H1 (cell line): ENCODE measurements at regions not wholly inside any gene's neighbourhood (a gene's known extent, or its start where the extent isn't known, plus 50 kb on each side); places are given as distances from the start of the nearest gene placed in this dataset.
"Not testable (repeated sequence)": the region's sequence is repeated elsewhere in the genome, so short reads cannot be mapped to it uniquely, and the experiment has no call there.

Experiments
- CTCF ChIA-PET: fragments of 300-600 bp; sonication (Branson Sonifier 250); formaldehyde crosslinking; loops from one replicate; lab custom pipeline; 2021; ENCODE audit not compliant: partially characterized antibody; lab: Charles Lee
- POLR2A ChIA-PET: fragments of 300-600 bp; sonication (Branson Sonifier 250); formaldehyde crosslinking; loops from one replicate; lab custom pipeline; 2021; ENCODE audit warnings: inconsistent platforms; ENCODE audit not compliant: partially characterized antibody; lab: Charles Lee
- DNase-seq, 2 experiments: peaks; one replicate each; pipeline versions ENCODE4 v3.0.0 to v3.0.0-alpha.2; 2010 to 2022; ENCODE audit warnings: low spot score in 2 of 2, low read depth in 1 of 2, mixed read lengths in 1 of 2
- FAIRE-seq: peaks from 2 replicates; lab custom pipeline; 2011; peaks lifted over from hg19 to GRCh38; lab: Jason Lieb, UNC
- H2AFZ ChIP-seq: 2 replicates; pipeline ENCODE4 v1.8.1; 2012; ENCODE audit warnings: low read length, inconsistent platforms
- H2AK5ac ChIP-seq: 2 replicates; pipeline ENCODE4 v1.6.1; 2013; ENCODE audit warnings: low read depth, low read length
- H2BK120ac ChIP-seq: replicated peaks from 2 replicates; pipeline ENCODE3; 2013; ENCODE audit warnings: low read depth, low read length, inconsistent platforms
- H2BK12ac ChIP-seq: 2 replicates; pipeline ENCODE4 v1.6.1; 2013; ENCODE audit warnings: low read depth, low read length
- H2BK15ac ChIP-seq: 2 replicates; pipeline ENCODE4 v1.6.1; 2013; ENCODE audit warnings: low read length
- H2BK20ac ChIP-seq: 2 replicates; pipeline ENCODE4 v1.6.1; 2013; ENCODE audit warnings: low read length
- H2BK5ac ChIP-seq: 2 replicates; pipeline ENCODE4 v1.6.1; 2013; ENCODE audit warnings: low read depth, low read length
- H3K14ac ChIP-seq: 2 replicates; pipeline ENCODE4 v1.6.1; 2013; ENCODE audit warnings: inconsistent platforms; ENCODE audit not compliant: insufficient read length
- H3K18ac ChIP-seq: 2 replicates; pipeline ENCODE4 v1.6.1; 2013; ENCODE audit warnings: low read length; ENCODE audit errors: extremely low read depth
- H3K23ac ChIP-seq: 2 replicates; pipeline ENCODE4 v1.6.1; 2013; ENCODE audit warnings: inconsistent platforms; ENCODE audit not compliant: insufficient read length
- H3K23me2 ChIP-seq: 2 replicates; pipeline ENCODE4 v1.6.1; 2013; ENCODE audit warnings: low read depth, low read length
- H3K27ac ChIP-seq: 2 replicates; pipeline ENCODE4 v1.6.1; 2011; ENCODE audit warnings: low read depth, low read length, inconsistent platforms
- H3K27me3 ChIP-seq, 4 experiments: replicated peaks in 1 of 4; 1 replicate in 1 of 4; 2 replicates in 3 of 4; pipeline versions ENCODE4 v1.6.1 to v1.8.1; 2011 to 2013; ENCODE audit warnings: low read length in 3 of 4, mild to moderate bottlenecking in 3 of 4, inconsistent platforms in 2 of 4, mixed read lengths in 2 of 4, moderate library complexity in 1 of 4; ENCODE audit not compliant: control insufficient read depth in 3 of 4, insufficient read depth in 3 of 4; ENCODE audit errors: extremely low read depth in 1 of 4
- H3K36me3 ChIP-seq, 4 experiments: 2 replicates each; pipeline versions ENCODE4 v1.6.1 to v1.8.1; 2011 to 2013; ENCODE audit warnings: mild to moderate bottlenecking in 4 of 4, low read length in 3 of 4, moderate library complexity in 2 of 4, control low read depth in 1 of 4, inconsistent platforms in 1 of 4; ENCODE audit not compliant: insufficient read depth in 4 of 4, control insufficient read depth in 2 of 4
- H3K4ac ChIP-seq: replicated peaks from 2 replicates; pipeline ENCODE3; 2013; ENCODE audit warnings: low read length, low read depth, mixed read lengths, inconsistent platforms; ENCODE audit not compliant: insufficient read length
- H3K4me1 ChIP-seq, 4 experiments: replicated peaks in 1 of 4; 1 replicate in 1 of 4; 2 replicates in 3 of 4; pipeline versions ENCODE4 v1.6.1 to v1.8.1; 2011 to 2013; ENCODE audit warnings: low read length in 3 of 4, inconsistent platforms in 2 of 4, mixed read lengths in 1 of 4; ENCODE audit not compliant: insufficient read depth in 4 of 4, control insufficient read depth in 3 of 4
- H3K4me2 ChIP-seq, 2 experiments: 2 replicates each; pipeline versions ENCODE4 v1.6.1 to v1.8.1; 2011 to 2013; ENCODE audit warnings: low read depth in 2 of 2, low read length in 2 of 2, control low read depth in 1 of 2, inconsistent platforms in 1 of 2, mild to moderate bottlenecking in 1 of 2; ENCODE audit not compliant: insufficient read depth in 1 of 2
- H3K4me3 ChIP-seq, 4 experiments: fragments of 200-600, 300-600 bp in 1 of 4; sonication (generic), shearing (Covaris generic), sonication (Bioruptor Twin) in 1 of 4; 2 replicates each; pipeline versions ENCODE4 v1.5.1 to v1.8.1; 2011 to 2016; ENCODE audit warnings: low read length in 4 of 4, low read depth in 3 of 4, control low read depth in 2 of 4, inconsistent platforms in 2 of 4, mild to moderate bottlenecking in 2 of 4, mixed read lengths in 1 of 4, moderate library complexity in 1 of 4; ENCODE audit not compliant: insufficient read depth in 2 of 4; ENCODE audit errors: extremely low read depth in 1 of 4
- H3K56ac ChIP-seq: replicated peaks from 2 replicates; pipeline ENCODE3; 2013; ENCODE audit warnings: low read depth, mild to moderate bottlenecking, mixed read lengths, low read length, inconsistent platforms; ENCODE audit not compliant: insufficient read length
- H3K79me1 ChIP-seq: 2 replicates; pipeline ENCODE4 v1.6.1; 2013; ENCODE audit warnings: low read depth, low read length, control low read depth
- H3K79me2 ChIP-seq, 2 experiments: 2 replicates each; pipeline versions ENCODE4 v1.6.1 to v1.8.1; 2012 to 2013; ENCODE audit warnings: low read length in 2 of 2, mild to moderate bottlenecking in 2 of 2, inconsistent platforms in 1 of 2; ENCODE audit not compliant: insufficient read depth in 2 of 2, control insufficient read depth in 1 of 2
- H3K9ac ChIP-seq, 4 experiments: replicated peaks in 1 of 4; 1 replicate in 1 of 4; 2 replicates in 3 of 4; pipeline versions ENCODE4 v1.6.1 to v1.8.1; 2011 to 2013; ENCODE audit warnings: low read depth in 3 of 4, low read length in 3 of 4, control low read depth in 2 of 4, mild to moderate bottlenecking in 2 of 4, moderate library complexity in 2 of 4, inconsistent platforms in 1 of 4; ENCODE audit errors: extremely low read depth in 1 of 4
- H3K9me3 ChIP-seq, 2 experiments: 2 replicates each; pipeline versions ENCODE4 v1.6.1 to v1.8.1; 2012 to 2013; ENCODE audit warnings: mild to moderate bottlenecking in 2 of 2, moderate library complexity in 2 of 2, control low read depth in 1 of 2, inconsistent platforms in 1 of 2, low read depth in 1 of 2, low read length in 1 of 2, mixed read lengths in 1 of 2; ENCODE audit not compliant: insufficient read depth in 2 of 2
- H4K20me1 ChIP-seq, 2 experiments: replicated peaks in 1 of 2; 2 replicates each; pipeline versions ENCODE3 to v1.8.1; 2011 to 2013; ENCODE audit warnings: inconsistent platforms in 2 of 2, low read length in 2 of 2, mild to moderate bottlenecking in 1 of 2; ENCODE audit not compliant: insufficient read depth in 2 of 2, control insufficient read depth in 1 of 2
- H4K5ac ChIP-seq: 2 replicates; pipeline ENCODE4 v1.6.1; 2013; ENCODE audit warnings: low read length, low read depth, mixed read lengths, inconsistent platforms; ENCODE audit not compliant: insufficient read length
- H4K8ac ChIP-seq: 2 replicates; pipeline ENCODE4 v1.8.0; 2013; ENCODE audit warnings: mild to moderate bottlenecking, moderate library complexity, low read length, inconsistent platforms; ENCODE audit not compliant: insufficient read depth; ENCODE audit errors: extremely low read depth
- H4K91ac ChIP-seq: replicated peaks from 2 replicates; pipeline ENCODE3; 2013; ENCODE audit warnings: low read length, mixed read lengths, inconsistent platforms; ENCODE audit not compliant: insufficient read length
- TCF12 ChIP-seq: IDR thresholded peaks from 2 replicates; pipeline ENCODE4 v1.6.1; 2011; ENCODE audit warnings: low read depth, mild to moderate bottlenecking, low read length
- WGBS, 2 experiments: shearing (Covaris generic) in 1 of 2; methylation state at CpG; one replicate each; pipeline versions ENCODE4 v1.1.6 to v1.1.7; 2013 to 2015; ENCODE audit warnings: low lambda C conversion rate in 2 of 2, mixed read lengths in 2 of 2, inconsistent platforms in 1 of 2, low coverage in 1 of 2, missing lambda C conversion rate in 1 of 2; ENCODE audit not compliant: insufficient replicate concordance in 2 of 2, insufficient coverage in 1 of 2, insufficient read length in 1 of 2; ENCODE audit errors: extremely low coverage in 1 of 2, missing lambda C conversion rate in 1 of 2; 5-methylcytosine and 5-hydroxymethylcytosine counted together

GRCh38 chr17:62140376-62140775 is 75.3 kb upstream of the MED13 start:
- Histone ChIP-seq H2BK5ac (no peak overlapping the region), H4K20me1 (no peaks in the 10 kb centered on the region), H3K56ac (no peak overlapping the region), H2BK12ac (no peak overlapping the region), H4K91ac (no peak overlapping the region), H3K9me3 (no peaks in the 10 kb centered on the region; a peak in 1 of 4 replicates), H2AFZ (no peak overlapping the region), H3K18ac (no peak overlapping the region), H3K27ac (no peak overlapping the region), H3K4ac (no peak overlapping the region), H3K27me3 (no peaks in the 10 kb centered on the region), H3K23me2 (no peaks in the 10 kb centered on the region), H3K36me3 (no peaks in the 10 kb centered on the region), H3K4me3 (no peak overlapping the region), H3K79me2 (no peaks in the 10 kb centered on the region), H3K4me2 (no peak overlapping the region), H3K9ac (no peak overlapping the region), H3K79me1 (no peaks in the 10 kb centered on the region), H2BK120ac (no peak overlapping the region), H4K8ac (no peak overlapping the region), H2BK20ac (no peak overlapping the region), H4K5ac (no peak overlapping the region), H3K23ac (no peak overlapping the region), H2AK5ac (no peak overlapping the region), H3K4me1 (no peaks in the 10 kb centered on the region; a peak in 4 of 7 replicates), H3K14ac (no peak overlapping the region), H2BK15ac (no peak overlapping the region)
- POLR2A ChIA-PET, result no interaction called here
- no peak for FAIRE-seq
- WGBS, 2 experiments, result 96% methylated on average over 22 of the region's 22 CpGs; no CpG with 5 or more reads in 1 of the 2 experiments
- DNase-seq, result no peak
- no peak for TF ChIP-seq TCF12
- CTCF ChIA-PET, result interaction anchor here (1.6 kb wide), 1 partner anchor 29 kb away, joined by 6 read pairs; no protein-coding TSS in a partner anchor

GRCh38 chr17:62139690-62140354 is 74.7 kb upstream of the MED13 start:
- H2BK5ac ChIP-seq, H3K9ac ChIP-seq, H3K14ac ChIP-seq, H3K18ac ChIP-seq, H2BK20ac ChIP-seq, H2AFZ ChIP-seq, H3K9me3 ChIP-seq, H3K4me2 ChIP-seq, H4K20me1 ChIP-seq, H4K8ac ChIP-seq, H3K79me2 ChIP-seq, DNase-seq, H3K27me3 ChIP-seq, H3K36me3 ChIP-seq, H2BK12ac ChIP-seq, H3K23me2 ChIP-seq, H4K5ac ChIP-seq, H3K23ac ChIP-seq, H3K4ac ChIP-seq, H3K4me1 ChIP-seq, H3K56ac ChIP-seq, H4K91ac ChIP-seq, POLR2A ChIA-PET, H2AK5ac ChIP-seq, H3K79me1 ChIP-seq, H3K4me3 ChIP-seq, FAIRE-seq, H2BK120ac ChIP-seq, H3K27ac ChIP-seq, H2BK15ac ChIP-seq: not testable (repeated sequence)
- 94% methylated on average over 32 of the region's 35 CpGs; no CpG with 5 or more reads in 1 of the 2 experiments for WGBS, 2 experiments
- CTCF ChIA-PET, result interaction anchor here (1.1 kb wide), 1 partner anchor 14 kb away, joined by 4 read pairs; no protein-coding TSS in a partner anchor
